ENCODE measurements at regions not wholly inside any gene's neighbourhood (a gene's known extent, or its start where the extent isn't known, plus 50 kb on each side); places are given as distances from the start of the nearest gene placed in this dataset.

DNA sequence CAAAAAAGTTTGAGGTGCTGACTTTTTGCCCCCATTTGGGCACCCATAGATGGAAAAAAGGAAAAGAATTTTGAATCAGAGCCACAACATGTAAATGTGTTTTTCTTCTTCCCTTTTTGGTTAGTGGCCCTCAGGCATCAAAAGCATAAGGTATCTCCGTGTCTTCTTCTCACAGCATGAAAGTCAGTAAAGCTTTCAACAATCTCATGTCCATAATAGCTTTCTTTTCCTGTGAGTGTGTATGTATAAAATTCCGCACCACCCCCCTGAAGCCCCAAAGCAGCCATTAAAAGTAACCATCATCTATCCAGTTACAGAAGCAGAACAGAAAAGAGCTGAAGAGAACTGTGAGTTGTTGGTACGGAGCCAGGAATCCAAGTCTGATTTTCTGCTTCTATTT lies 1539.7 kb upstream of the ACVR2A start:
- TF ChIP-seq, protein P1, sequence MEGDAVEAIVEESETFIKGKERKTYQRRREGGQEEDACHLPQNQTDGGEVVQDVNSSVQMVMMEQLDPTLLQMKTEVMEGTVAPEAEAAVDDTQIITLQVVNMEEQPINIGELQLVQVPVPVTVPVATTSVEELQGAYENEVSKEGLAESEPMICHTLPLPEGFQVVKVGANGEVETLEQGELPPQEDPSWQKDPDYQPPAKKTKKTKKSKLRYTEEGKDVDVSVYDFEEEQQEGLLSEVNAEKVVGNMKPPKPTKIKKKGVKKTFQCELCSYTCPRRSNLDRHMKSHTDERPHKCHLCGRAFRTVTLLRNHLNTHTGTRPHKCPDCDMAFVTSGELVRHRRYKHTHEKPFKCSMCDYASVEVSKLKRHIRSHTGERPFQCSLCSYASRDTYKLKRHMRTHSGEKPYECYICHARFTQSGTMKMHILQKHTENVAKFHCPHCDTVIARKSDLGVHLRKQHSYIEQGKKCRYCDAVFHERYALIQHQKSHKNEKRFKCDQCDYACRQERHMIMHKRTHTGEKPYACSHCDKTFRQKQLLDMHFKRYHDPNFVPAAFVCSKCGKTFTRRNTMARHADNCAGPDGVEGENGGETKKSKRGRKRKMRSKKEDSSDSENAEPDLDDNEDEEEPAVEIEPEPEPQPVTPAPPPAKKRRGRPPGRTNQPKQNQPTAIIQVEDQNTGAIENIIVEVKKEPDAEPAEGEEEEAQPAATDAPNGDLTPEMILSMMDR (IDR thresholded peaks at IDR 0.05) = no peak
- TF ChIP-seq POLR2A (IDR thresholded peaks at IDR 0.05) = no peak
